Activated CD4-positive, CD25-positive, alpha-beta regulatory T cell treated with anti-CD3 and anti-CD28 coated beads, Interleukin-2, amount 50 U/mL, for 24 hours (primary cell): ENCODE measurements at regions not wholly inside any gene's neighbourhood (a gene's known extent, or its start where the extent isn't known, plus 50 kb on each side); places are given as distances from the start of the nearest gene placed in this dataset.
"Not testable (repeated sequence)": the region's sequence is repeated elsewhere in the genome, so short reads cannot be mapped to it uniquely, and the experiment has no call there.

Experiments
- ATAC-seq, 2 donors: fragments of 150-1000 bp; cut with Tn5 transposase; one replicate each; pipeline ENCODE4 v1.10.0; 2021; ENCODE audit warnings: mild to moderate bottlenecking in 1 of 2, moderate library complexity in 1 of 2

DNA sequence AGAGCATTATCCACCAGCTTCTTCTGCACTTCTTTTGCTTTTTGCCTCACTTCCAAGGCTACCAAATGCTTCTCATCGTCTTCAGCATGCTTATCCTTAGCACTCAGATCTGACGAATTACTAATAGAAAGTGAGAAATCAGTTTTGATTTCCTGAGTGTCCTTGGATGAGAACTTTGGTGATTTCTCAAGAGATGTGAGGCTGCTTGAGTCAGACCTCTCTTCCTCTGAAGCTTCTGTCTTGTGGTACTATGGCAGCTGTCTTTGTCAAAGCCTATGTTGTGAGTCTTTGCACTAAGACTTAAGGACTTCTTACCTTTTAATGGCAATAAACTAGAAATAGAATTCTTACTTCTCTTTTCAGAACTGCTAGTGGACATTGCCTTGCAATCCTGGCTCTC lies 169.9 kb downstream of the CPE start:
- ATAC-seq, result no peak

DNA sequence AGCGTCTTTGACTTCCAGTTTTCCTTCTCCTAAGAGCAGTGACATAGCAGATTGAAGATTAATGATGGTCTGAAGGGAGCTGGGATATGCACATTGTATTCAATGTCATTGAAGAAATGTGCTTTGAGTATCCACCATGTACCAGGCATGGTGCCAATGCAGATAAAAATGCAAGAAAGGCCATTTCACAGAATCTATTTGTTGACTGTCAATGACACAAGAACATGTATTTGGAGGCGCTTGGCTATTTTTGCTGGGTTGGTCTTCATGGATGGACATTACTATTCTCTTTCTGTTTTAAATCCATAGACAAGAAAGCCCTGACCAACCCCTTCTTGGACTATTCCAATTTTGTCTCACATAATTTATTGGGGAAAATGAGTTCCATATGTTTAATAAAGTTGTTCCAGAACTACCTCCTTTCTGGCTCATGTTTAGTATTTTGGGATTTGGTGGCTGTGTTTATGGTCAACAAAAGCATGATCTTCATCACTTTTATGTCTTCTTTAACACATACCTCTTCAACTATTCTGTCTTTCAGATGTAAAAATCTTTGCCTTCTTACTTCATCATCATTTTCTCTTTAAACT lies 174.5 kb downstream of the CPE start:
- ATAC-seq, result no peak

DNA sequence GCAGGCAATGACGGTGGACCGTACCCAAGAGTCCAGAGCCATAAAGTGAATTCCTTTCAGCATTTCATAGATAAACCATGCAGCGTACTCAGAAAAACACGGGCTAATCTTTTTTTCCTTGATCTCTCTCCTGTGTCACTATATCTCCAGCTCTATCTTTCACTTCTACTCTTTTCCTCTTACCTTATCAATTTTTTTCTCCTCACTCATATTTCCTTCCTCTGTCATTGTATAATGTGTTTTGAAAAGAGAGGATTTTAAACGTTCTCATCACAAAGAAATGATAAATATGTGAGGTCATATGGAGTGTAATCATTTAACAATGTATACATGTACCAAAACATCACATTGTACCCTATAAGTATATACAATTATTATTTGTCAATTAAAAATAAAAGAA lies 176.5 kb downstream of the CPE start:
- no peak for ATAC-seq

DNA sequence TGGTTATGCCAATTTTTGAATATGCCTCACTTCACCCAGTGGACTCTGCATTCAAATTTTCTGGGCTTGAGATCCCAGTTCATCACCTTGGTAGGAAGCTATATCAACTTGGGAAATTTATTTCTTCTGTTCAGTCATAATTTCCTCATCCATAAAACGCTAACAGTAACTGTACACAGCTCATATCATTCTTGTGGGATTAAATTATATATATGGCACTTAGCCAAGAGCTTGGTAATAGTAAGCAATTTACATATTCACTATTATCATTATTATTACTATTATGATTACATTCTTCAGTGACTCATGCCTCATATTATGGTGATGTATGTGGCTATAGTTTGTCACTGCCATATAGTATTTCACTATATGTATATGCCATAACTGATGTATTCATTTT lies 177.6 kb downstream of the CPE start:
- ATAC-seq, result no peak

DNA sequence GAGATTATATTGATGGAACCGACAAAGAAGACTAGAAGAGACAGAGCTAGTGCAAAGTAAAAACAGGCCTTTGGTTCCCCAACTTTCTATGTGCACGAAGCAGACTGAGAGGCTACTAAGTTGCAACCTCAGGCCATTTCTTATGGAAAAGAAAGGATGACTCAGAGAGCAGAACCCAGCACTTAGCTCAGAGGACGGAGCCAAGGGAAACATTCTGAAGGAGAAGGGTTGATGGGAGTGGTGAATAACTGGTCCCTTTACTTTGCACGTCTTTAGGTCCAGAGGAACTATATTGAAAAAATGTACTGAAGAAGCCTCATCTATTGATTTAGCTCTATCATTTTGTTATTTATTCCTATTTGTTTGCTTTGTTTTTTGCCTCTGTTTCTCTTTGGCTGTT lies 182.1 kb downstream of the CPE start:
- ATAC-seq, result no peak

DNA sequence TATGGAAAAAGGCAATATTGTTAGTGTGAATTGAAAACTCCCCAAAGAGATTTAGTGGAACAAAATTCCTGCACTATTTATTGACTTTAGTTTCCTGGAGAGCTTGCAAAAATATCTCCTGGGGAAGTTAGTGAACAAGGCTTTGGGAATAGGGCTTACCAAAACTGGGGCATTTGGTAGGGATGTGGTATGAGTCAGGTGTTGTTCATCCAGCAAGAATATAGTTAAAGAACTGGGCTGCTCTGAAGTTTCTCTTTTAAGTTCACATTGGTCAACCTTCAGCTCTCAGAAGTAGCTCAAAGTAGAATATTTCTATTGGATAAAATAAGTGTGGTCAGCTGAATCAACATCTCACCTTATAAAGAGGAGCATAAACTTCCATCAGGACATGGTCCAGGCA lies 185.0 kb downstream of the CPE start:
- no peak for ATAC-seq

DNA sequence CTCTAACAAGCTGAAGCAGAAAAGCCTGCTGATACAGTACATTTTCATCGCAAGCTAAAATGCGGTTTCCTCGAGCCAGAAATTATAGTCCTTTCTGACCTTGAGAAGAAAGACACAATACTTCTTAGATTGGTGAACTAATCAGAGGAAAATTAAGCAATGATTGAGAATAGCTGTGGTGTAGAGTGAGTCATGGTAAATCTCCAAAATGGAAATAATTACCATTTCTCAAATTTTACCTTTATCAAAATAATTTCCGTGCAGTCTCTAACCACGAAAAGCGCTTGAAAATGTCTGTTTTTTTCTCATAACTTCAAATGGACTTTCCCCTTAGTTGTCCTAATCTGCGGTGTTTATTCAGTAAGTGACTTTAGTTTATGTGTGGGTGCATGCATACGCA lies 190.2 kb downstream of the CPE start:
- no peak for ATAC-seq

DNA sequence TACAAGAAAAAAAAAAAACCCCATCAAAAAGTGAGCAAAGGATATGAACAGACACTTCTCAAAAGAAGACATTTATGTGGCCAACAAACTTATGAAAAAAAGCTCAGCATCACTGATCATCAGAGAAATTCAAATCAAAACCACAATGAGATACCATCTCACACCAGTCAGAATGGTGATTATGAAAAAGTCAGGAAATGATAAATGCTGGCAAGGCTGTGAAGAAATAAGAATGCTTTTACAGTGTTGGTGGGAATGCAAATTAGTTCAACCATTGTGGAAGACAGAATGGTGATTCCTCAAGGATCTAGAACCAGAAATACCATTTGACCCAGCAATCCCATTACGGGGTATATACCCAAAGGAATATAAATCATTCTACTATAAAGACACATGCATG lies 192.7 kb downstream of the CPE start:
- not testable (repeated sequence) for ATAC-seq

DNA sequence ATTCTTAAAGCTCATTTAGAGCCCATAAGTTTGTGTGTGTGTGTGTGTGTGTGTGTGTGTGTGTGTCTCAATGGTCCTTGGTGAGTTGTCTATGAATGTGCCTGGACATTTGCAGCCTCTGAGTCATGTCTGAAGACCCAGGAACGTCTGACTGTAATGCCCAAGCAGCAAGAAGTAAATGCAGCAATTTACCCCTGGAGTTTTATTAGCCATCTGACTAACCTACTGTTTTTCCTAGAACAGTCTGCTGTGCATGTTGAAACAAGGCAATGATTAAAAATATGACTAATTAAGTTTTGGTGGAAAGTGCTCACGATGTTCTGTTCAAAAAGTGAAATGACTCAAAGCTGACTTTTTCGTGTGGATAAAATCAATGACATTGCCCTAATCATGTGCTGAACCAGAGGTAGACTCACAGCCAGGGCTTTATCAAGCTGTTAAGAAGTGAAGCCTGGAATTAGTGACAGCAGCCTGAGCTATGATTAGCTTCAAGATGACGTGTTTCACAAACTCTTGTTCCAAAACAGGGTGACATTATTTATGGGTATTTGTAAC lies 201.6 kb downstream of the CPE start:
- peak; percentile 25 to 68 for ATAC-seq

DNA sequence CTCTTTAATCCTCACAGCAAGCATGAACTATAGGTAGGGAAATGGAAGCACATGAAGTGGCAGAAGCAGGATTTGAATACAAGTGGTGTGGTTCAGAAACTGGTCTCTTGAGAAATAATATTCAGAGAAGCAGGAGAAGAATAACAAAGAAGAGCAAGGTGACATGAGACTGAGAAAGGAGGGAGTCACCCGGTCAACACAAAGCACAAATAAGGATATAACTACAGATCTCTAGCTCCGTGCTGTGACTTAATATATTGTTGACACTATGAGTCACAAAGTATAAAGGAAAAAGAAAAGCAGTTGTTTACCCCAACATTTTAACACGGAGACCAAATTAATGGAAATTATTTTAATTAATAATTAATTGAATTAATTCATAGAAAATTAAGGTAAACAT lies 204.5 kb downstream of the CPE start:
- ATAC-seq, result no peak

DNA sequence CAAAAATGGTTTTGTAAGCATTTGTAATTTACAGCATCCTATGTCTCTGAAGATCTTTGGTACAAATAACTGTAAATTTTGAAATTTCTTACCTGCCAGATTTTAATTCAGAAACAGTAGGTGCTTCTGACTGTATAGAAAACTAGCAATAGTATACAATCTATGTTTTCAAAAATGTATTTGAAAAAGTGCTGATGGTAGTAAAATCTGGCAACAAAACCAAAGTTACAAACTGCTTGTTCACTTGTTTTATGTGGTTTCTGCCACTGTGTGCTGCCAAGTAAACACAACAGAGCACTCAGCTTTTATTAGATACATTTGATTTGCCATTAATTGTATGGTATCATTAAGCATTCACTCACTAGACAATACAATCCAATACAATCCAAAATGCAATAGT lies 206.1 kb downstream of the CPE start:
- ATAC-seq, result no peak

DNA sequence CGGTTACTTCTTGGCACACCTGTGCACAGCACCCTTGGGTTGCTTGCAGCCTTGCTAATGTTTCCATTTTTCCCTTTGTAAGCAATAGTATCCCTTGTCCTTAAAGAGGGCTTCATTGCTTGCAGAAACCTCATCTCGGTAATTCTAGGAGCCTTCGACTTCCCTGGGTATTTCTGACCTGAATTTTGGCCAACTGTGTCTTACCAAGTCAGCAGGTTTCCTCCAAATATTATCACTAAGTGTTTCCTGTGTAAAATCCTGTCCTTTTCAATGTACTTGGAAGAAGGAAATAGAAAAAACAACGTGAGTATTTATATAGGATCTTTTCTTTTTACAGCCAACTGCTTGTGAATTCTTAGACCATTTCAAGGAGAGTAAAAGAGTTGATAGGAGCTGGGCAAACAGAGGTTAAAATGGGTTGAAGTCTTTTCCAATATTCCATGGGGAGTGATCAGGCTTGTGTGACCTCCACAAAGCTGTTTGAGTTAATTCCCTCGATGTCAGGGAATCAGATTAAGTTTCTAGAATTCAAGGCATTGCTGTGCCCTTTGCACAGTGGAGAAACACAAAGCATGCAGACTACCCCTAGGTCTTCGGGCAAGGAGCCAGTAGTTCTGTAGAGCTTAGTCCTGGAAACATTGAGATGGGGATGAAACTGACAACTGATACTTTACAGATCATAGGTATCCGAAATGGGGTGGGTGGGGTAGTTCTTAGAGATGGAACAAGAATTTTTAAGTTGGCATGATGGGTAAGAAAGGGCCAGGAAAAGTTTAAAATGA lies 209.9 kb downstream of the CPE start:
- ATAC-seq, result no peak

DNA sequence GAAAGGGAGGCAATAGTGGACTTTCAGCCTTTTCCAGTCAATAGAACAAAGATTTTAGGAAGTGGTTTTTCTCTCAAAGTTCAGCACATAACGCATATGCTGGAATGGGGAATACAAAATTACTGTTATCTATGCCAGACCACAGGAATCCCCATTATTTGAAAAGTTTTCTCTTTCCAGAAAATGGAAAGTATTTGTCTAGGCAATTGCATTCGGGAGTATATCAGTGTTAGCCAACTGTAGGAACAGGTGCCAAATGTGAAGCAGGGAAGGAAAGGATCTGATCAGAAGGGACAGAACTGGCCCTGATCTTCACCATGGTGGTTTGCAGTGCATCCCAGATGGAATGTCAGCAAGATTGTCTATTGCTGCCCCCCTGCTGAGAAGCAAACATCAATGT lies 213.6 kb downstream of the CPE start:
- no peak for ATAC-seq

DNA sequence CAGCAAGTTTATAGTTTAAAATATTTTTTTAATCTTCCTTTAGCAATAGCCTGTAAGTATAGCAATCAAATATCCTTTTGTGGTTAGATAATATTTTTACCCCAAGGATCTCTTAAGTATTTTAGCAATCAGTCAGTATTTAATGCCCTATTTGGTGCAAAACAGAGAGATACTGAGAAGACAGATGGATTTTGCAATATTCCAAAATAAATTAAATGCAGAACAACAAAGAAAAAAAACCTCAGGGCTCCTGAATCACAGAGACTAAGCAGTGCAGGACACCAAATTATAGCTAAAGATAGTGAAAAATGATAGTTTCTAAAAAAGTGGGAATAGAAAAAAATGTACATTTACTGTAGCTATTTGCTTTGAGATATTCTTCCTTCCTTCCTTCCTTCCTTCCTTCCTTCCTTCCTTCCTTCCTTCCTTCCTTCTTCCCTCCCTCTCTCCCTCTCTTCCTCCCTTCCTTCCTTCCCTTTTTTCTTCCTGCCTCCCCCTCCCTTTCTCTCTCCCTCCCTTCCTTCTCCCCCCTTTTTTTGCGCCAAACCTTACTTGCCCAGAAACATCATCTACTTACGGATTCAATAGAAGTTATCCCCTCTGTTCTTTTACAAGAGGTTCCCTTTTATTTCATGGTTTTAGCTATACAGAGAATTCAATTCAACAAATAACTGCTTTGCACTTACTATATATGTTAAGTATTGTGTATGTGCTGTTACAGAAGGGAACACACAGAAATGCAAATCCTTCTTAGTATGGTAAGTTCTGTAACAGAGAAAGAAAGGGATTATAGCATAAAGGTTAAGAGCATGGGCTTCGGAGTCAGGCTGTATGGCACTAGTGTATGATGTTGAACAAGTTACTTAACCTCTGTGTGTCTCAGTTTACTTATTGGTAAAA lies 219.0 kb downstream of the CPE start:
- no peak for ATAC-seq

DNA sequence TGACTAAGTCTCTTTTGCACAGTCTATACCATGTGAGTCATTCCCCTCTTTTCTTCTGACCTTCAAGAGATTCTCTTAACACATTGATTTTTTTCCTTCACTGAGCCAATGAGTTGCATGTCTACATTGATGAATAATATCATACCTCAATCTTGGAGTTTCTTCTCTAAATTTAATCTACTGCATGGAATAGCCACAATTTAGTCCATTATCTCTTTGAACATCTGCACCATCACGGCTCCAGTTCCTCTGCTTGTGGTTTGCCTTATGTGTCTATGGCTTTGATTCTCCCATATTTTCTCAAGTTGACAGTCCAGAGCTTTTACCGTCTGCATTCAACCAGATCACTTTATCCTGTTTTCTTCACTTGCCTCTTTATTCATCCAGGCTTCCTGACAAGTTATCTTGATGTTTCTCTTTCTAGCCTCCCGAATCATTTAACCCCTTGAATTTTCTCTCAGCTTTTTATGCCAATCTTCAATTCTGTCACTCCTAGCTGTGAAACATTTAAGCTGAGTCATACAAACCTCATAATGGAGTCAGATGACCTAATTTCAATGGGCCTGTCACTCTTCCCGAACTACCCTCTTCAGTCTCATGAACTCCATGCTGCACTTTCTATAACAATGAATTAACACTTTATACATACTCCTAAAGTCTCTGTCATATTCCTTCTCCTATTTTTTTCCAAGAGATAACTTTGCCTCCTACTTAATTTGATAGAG lies 222.3 kb downstream of the CPE start:
- ATAC-seq, result no peak

DNA sequence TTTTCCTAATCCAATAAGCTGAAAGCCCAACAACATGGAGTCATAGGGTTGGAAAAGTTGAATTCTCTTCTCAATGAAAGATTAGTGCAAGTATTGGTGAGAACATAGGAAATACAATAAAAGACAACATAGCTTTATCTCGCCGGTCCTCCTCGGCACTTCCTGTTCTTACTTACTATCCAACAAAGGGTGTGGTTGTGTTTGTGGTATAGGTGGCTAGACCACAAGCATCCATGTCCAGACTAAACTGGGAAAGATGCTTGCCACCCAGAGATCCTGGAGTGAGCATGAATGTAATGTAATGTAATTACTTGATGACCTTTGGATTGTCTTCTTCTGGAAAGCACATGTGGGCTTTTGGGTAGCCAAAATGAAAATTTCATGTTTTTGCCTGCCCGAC lies 223.8 kb downstream of the CPE start:
- ATAC-seq, result no peak

DNA sequence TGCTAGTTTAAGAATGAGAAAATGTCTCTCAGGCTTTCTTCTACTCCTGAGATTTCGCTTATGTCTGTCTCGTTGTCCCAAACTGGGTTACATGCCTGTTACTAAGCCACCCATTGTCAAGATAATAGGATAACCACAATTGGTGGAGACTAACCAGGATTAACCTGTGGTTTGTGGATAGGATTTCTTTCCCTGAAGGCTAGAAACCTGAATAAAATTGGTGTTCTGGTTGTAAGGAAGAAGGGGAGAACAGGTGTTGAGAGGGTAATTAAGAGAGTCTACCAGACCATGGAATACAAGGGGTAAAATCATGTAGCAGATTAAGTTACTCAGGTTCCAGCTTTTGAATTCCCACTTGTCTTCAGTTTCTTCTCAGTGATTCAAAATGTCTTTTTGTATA lies 225.4 kb downstream of the CPE start:
- no peak for ATAC-seq

DNA sequence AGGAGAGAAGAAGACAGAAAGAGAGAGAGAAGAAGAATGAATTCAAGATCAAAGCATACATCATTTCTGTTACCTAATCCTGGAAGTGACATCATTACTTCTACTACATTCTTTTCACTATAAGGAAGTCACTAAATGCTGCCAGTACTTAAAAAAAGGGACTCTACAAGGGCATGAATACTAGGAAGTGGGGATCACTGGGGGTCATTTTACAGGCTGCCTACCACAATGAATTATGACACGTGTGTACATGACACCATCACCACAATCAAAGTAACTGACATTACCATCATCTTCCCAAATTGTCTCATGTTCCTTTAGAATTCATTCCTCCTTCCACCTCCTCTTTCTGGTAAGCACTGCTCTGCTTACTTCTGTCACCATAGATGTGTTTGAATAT lies 227.0 kb downstream of the CPE start:
- ATAC-seq, result no peak

DNA sequence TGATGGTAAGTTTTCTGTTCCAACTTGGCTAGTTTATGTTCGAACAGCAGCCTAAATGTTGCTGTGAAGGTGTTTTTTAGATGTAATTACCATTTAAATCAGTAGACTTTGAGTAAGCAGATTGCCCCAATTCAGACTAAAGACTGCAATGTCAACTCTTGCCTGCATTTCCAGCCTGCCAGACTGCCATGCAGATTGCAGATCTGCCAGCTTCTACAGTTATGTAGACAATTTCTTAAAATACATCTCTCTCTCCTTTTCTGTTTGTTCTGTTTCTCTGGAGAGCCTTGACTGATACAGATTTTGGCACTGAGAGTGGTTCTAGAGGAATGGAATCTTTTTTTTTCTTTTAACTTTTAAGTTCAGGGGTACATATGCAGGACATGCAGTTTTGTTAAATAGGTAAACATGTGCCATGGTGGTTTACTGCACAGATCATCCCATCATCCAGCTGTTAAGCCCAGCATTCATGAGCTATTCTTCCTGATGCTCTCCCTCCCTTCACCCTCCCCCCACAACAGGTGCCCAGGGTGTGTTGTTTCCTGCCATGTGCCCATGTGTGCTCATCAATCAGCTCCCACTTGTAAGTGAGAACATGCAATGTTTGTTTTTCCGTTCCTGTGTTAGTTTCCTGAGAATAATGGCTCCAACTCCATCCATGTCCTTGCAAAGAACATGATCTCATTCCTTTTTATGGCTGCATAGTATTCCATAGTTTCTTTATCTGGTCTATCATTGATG lies 227.8 kb downstream of the CPE start:
- no peak for ATAC-seq

DNA sequence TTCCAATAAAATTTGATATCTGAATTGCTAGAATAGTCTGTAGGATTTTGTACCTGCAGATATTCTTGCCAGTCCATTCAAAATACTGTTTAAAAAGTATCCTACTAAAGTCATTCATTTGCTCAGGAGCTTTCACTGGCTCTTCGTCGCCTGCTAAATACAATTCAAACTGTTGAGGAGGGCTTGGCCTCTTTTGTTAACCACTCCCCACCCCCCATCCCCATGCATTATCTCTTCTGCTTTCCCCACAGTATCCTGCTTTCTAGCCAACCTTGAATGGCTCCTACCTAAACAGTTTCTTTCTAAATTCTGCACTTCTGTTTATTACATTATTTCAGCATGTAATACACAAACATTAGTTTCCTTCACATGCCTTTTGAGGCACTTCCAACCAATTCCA lies 230.8 kb downstream of the CPE start:
- no peak for ATAC-seq

DNA sequence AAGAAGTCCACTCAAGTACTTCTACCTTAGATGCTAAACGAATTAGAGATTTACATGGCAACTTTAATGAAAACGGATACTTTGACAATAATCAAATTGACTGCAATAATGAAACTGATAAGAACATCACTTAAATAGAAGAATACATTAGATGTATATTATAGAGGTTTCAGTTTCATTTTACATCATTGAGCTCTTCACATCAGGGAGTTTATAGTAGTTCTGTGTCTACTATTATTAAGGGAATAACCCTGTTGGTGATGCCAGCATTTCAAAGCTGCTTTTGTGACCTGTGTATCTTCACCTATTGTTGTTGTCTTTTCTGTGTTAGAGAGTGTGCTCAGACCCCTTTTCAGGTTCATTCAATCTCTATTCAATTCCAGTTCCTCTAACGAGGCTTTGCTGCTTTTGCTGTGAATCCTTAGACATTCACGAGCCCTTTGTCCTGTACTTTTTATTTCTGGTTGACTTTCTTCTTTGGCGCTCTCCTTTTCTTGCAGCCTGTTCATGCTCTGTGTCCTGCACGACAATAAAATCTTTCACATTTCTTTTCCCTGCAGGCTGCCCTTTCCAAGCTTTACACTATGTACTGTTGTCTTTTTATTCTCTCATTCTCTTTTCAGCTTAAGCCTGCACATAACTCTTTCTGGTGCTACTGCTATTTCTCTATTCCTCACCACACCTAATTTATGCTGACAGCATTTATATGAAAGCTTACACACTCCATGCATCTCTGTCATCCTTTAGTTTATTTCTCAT lies 232.1 kb downstream of the CPE start:
- no peak for ATAC-seq
